HAP-1 (cell line): ENCODE measurements at regions not wholly inside any gene's neighbourhood (a gene's known extent, or its start where the extent isn't known, plus 50 kb on each side); places are given as distances from the start of the nearest gene placed in this dataset.

Experiments used
- DNase-seq, 2 experiments: peaks; one replicate each; pipeline ENCODE4 v3.0.0-alpha.2; 2016 to 2020; ENCODE audit warnings: low spot score in 2 of 2
- H3K27me3 ChIP-seq: fragments of 250-450 bp; sonication (Bioruptor Pico); 2 replicates; pipeline ENCODE4 v1.5.1; 2020; ENCODE audit warnings: low read depth, mild to moderate bottlenecking, moderate library complexity
- H3K36me3 ChIP-seq: fragments of 250-450 bp; sonication (Bioruptor Pico); replicated peaks from 2 replicates; pipeline ENCODE4 v1.5.1; 2020; ENCODE audit warnings: mild to moderate bottlenecking
- H3K4me1 ChIP-seq: fragments of 250-450 bp; sonication (Bioruptor Pico); 2 replicates; pipeline ENCODE4 v1.5.1; 2020; ENCODE audit warnings: mild to moderate bottlenecking
- H3K4me3 ChIP-seq: fragments of 250-450 bp; sonication (Bioruptor Pico); 2 replicates; pipeline ENCODE4 v1.5.1; 2020; ENCODE audit warnings: mild to moderate bottlenecking, moderate library complexity
- H3K9me3 ChIP-seq: fragments of 250-450 bp; sonication (Bioruptor Pico); 2 replicates; pipeline ENCODE4 v1.5.1; 2020; ENCODE audit warnings: mild to moderate bottlenecking, moderate library complexity
- in situ Hi-C: fragments of 300-500 bp; cut with MboI; formaldehyde crosslinking; loops from 3 replicates; pipeline ENCODE4 v1.14.3; 2020; ENCODE audit warnings: low sequenced_read_pairs, inconsistent platforms, mixed read lengths

DNA sequence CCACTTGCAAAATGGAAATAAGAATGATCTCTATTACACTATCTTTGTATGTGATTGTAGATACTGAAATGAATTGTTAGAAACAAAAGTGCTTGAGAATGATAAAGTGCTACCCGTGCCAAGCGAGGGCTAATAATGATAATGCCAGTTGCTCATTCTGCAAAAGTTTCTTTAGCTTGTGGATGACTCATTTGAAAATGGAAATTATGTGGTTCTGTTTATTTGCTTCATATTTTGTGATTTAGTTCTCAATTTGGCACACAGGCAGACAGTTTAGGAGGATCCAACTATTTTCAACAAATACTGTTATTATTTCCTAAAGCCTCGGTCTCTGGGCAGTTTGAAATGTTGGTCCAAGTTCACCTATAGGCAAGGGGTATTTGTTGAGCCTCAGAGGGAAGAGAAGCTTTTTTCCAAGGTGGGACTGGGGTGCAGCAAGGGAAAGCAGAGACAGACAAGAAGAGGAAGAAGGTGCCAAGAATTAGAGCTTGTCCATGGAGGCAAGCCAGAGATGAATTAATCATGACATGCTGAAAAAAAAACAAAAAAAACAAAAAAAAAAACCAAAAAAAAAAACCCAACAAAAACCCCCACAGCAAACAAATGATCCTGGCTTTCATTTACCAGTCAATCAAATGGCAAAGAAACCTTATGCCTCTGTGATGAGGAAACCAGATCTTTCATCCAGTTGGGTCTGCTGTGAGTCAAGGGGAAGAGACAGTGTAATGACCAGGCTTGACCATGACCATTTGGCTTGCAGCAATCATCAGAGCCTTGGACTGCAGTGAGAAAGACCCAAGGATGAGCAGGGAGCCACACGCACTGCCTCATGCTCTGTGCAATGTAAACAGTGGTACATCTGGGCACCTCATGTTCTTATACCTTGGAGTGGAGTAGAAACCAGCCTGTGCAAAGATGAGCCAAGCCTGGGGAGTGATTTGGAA lies 285.0 kb upstream of the HABP2 start:
- in situ Hi-C loops = no loop called here

DNA sequence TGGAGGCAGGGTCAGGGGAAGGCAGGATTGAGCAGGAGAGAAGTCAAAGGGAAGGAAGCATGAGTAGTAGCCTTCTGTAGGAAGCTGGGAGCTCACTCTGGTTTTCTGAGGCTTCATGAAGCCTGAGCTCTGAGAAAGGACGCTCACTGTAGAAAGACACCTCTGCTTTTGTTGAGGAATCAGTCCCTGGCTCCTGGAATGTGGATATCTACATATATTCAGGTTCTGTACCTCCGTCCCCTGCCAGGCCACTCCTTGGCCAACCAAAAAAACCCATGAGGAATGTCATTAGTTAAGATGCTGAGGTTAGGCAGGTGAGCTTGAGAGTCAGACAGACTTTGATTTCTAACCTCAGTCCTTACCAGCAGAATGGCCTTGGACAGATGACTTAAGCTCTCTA lies 283.5 kb upstream of the HABP2 start:
- no peaks in the 10 kb centered on the region for H3K27me3 ChIP-seq
- in situ Hi-C loops = no loop called here

More for the DNA sequence above, 285.0 kb upstream of the HABP2 start:
- no peak for DNase-seq
- Histone ChIP-seq H3K9me3 (no peaks in the 10 kb centered on the region), H3K4me1 (no peaks in the 10 kb centered on the region), H3K4me3 (no peak overlapping the region), H3K36me3 (no peaks in the 10 kb centered on the region), H3K27me3 (no peaks in the 10 kb centered on the region)

DNA sequence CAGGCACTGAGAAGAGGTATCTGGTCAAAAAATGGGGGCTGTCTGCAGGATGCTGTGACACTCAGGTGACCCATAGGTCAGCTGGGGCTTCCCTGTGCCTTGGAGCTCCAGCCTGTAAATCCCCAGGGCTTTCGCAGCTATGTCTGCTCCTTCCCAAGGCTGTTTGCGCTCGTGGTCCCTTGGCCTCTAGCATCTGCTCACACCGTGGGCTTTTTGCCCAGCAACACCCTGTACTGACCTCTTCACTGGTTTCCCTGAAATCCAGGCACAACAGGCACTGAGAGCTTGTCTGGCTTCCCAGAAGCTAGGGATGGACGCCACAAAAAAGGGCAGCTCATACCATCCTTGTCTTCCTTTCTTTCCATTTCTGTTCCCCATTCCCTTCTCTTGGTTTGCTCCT lies 280.3 kb upstream of the HABP2 start:
- Histone ChIP-seq H3K9me3 (no peaks in the 10 kb centered on the region), H3K4me1 (peaks cover 3% of the 10 kb centered on the region; the same call in 1 of the 2 replicates), H3K36me3 (no peaks in the 10 kb centered on the region), H3K27me3 (no peaks in the 10 kb centered on the region), H3K4me3 (no peak overlapping the region)
- no peak for DNase-seq
- in situ Hi-C loops = no loop called here

More for the DNA sequence above, 283.5 kb upstream of the HABP2 start:
- no peaks in the 10 kb centered on the region for H3K4me1 ChIP-seq
- H3K9me3 ChIP-seq = no peaks in the 10 kb centered on the region
- no peaks in the 10 kb centered on the region for H3K36me3 ChIP-seq
- no peak for DNase-seq
- H3K4me3 ChIP-seq = no peak overlapping the region

DNA sequence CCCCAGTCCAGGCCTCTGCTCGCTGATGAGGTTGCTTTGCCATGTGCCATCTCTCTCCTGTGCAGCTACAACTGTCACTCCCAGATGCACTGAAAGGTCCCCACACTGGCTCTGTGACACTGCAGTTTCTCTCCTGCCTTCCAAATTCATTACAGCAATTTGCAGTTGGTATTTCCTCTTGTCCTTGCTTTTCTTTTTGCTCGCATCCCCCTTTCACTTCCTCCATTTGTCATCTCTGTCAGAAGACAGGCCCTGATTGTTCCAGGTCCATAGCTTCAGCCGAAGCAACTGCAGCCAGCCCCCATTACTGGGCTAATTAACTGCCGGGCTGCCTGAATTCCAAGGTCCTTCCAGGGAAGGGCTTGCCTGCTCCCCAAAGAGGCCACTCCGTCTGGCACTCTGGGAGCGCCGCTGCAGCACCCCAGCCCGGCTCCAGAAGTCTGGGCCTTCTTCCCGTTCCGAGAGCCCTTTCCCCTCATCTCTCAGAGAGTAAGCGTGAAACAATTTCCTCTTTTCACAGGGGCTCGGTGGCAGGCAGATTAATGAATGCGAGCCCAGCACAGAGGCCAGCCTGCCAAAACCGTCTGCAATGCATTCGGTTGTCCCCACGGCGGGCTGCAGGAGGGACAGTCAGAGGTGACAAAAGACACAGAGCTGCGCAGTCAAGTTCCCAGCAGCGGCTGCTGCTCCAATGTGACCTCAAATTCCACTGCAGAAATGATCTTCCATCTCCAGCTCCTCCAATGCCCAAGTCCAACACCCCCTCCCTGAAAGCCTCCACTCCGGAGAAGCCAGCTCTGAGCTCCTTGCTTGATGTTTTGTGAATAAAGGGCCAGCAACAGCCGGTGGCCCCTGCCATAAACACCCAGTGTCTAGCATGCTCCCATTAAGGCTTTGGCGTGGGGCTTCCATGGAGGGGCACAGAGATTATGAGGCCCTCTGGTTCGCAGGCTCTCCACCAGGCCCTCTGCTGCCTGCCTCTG lies 279.4 kb upstream of the HABP2 start:
- in situ Hi-C loops = no loop called here
- no peak for DNase-seq
- Histone ChIP-seq H3K36me3 (no peaks in the 10 kb centered on the region), H3K4me1 (peaks cover 3% of the 10 kb centered on the region; the same call in 1 of the 2 replicates), H3K27me3 (no peaks in the 10 kb centered on the region), H3K4me3 (no peak overlapping the region), H3K9me3 (no peaks in the 10 kb centered on the region)

DNA sequence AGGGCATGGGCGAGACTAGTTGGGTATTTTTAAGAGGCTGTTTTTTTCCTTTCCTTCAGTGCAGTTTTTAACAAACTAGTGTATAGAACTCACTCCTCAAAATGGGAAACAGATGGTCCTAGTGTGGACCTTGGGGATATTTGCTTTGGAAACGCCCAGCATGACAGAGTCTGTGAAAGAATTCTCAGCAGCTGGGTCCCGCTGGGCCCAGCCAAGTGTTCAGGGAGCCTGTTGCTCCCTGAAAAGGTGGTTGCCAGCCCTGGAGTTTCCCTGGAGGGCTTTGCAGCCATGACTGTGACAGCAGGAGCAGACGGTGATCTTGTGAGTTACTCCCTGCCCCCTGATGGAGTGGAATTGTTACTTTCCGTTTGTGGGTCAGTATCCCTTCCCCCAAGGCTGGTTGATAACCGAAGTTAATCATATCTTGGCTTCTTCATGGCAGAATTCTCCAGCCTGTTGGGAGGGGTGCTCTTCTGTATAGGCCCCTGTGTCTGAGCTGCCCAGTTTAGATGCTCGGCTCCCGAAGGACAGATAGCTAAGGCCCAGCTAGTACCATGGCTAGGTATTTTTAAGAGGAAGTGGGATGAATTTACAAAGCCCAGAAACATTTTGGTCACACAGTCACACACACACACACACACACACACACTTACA lies 278.6 kb upstream of the HABP2 start:
- H3K36me3 ChIP-seq = no peaks in the 10 kb centered on the region
- no peak overlapping the region for H3K4me3 ChIP-seq
- no peaks in the 10 kb centered on the region for H3K9me3 ChIP-seq
- H3K4me1 ChIP-seq = peaks cover 3% of the 10 kb centered on the region; the same call in 1 of the 2 replicates
- no peaks in the 10 kb centered on the region for H3K27me3 ChIP-seq
- in situ Hi-C loops = no loop called here
- DNase-seq = no peak

DNA sequence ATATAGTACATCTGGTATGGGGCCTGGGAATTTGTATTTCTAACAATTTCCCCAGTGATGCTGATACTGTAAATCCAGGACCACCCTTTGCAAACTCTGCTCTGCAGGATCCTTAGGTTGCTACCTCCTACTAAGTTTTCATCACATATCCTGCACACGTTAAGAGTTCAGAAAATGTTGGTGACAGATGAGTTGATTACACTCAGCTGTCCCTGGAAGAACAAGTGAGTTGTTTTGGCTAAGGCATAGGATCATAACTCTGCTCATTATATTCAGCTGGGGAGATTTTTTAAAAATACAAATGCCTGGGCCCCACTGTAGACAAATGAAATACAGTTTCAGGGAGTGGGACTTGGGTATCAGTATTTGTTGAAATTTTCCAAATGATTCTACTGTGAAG lies 274.6 kb upstream of the HABP2 start:
- no peaks in the 10 kb centered on the region for H3K9me3 ChIP-seq
- peaks cover 3% of the 10 kb centered on the region; the same call in 1 of the 2 replicates for H3K4me1 ChIP-seq
- no peaks in the 10 kb centered on the region for H3K27me3 ChIP-seq
- in situ Hi-C loops = no loop called here
- no peaks in the 10 kb centered on the region for H3K36me3 ChIP-seq
- no peak for DNase-seq
- H3K4me3 ChIP-seq = no peak overlapping the region

DNA sequence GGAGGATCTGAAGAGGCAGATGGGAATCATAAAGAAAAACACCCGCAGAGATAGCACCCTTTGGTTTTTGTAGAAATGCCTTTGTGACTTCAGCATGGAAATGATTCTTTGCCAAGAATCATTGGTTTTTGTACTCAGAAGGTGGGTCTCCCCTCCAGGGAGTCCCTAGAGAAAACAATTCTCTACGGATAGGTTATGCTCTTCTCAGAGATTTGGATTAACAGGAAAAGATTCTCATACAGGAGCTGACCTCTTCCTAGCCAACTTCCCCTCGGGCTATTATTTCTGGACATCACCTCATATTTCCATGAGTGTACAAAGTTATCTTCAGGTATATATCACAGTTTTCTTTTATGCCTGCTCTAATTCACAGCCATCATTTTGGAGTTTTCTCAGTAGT lies 274.2 kb upstream of the HABP2 start:
- in situ Hi-C loops = no loop called here
- H3K27me3 ChIP-seq = no peaks in the 10 kb centered on the region
- H3K4me1 ChIP-seq = peaks cover 3% of the 10 kb centered on the region; the same call in 1 of the 2 replicates
- H3K4me3 ChIP-seq = no peak overlapping the region
- DNase-seq = no peak
- no peaks in the 10 kb centered on the region for H3K36me3 ChIP-seq
- no peaks in the 10 kb centered on the region for H3K9me3 ChIP-seq

DNA sequence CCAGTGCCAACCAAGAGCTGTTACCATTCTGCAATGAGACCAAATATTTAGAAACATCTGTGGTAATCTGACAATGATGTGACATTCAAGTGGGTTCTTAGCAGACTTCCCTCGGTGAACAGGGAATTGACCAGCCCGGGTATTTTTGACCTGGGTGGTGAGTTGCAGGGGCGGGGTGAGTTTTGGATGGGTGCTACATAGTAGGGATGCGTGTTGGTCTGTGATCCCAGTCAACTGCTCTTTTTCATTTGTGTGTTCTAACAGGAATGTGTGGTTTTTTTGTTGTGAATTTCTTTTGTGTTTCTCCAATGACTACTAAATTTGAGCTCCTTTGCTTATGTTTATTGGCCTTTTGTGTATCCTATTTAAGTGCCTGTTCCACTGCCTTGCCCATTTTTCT lies 273.6 kb upstream of the HABP2 start:
- DNase-seq = no peak
- H3K36me3 ChIP-seq = no peaks in the 10 kb centered on the region
- H3K27me3 ChIP-seq = no peaks in the 10 kb centered on the region
- no peaks in the 10 kb centered on the region for H3K9me3 ChIP-seq
- in situ Hi-C loops = no loop called here
- peaks cover 3% of the 10 kb centered on the region; the same call in 1 of the 2 replicates for H3K4me1 ChIP-seq
- H3K4me3 ChIP-seq = no peak overlapping the region

DNA sequence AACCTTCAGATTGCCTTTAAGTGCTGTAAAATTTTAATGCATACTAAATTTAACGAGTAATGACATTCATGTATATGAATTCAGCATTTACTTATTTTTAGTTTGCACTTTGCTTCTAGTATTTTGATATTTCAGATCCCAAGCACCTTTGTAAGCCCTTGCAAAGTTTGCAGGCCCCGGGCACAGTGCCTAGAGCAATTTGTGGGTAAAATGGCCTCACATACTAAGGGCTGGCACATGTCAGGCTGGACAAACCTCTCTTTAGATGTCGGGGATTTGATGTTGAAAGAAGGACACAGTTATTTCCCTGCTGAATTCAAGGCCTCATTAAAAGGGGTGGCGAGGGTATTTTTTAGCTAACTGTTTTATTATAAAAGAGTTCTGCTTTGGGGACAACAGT lies 270.3 kb upstream of the HABP2 start:
- DNase-seq = no peak
- Histone ChIP-seq H3K9me3 (no peaks in the 10 kb centered on the region), H3K4me3 (no peak overlapping the region), H3K4me1 (no peaks in the 10 kb centered on the region), H3K36me3 (no peaks in the 10 kb centered on the region), H3K27me3 (no peaks in the 10 kb centered on the region)
- in situ Hi-C loops = no loop called here

DNA sequence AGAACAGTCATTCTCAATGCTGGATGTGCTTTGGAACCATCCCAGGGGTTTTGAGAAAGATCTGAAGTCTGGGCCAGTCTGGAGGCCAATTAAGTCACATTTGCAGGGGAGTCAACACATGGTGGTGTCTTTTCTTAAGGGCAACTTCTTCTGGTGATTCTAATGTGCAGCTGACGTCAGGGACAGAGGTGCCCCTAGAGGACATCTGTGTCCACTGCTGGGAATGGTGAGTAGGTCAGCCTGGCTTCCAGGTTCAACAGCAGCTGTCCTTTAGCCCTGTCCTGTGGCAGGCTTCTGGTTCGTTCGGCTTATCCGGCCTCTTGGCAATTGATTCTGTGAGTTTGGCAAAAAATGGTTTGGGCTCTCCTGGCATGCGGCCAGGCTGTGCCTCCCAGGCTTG lies 269.7 kb upstream of the HABP2 start:
- Histone ChIP-seq H3K27me3 (no peaks in the 10 kb centered on the region), H3K36me3 (no peaks in the 10 kb centered on the region), H3K4me3 (no peak overlapping the region), H3K4me1 (no peaks in the 10 kb centered on the region), H3K9me3 (no peaks in the 10 kb centered on the region)
- in situ Hi-C loops = no loop called here
- no peak for DNase-seq

DNA sequence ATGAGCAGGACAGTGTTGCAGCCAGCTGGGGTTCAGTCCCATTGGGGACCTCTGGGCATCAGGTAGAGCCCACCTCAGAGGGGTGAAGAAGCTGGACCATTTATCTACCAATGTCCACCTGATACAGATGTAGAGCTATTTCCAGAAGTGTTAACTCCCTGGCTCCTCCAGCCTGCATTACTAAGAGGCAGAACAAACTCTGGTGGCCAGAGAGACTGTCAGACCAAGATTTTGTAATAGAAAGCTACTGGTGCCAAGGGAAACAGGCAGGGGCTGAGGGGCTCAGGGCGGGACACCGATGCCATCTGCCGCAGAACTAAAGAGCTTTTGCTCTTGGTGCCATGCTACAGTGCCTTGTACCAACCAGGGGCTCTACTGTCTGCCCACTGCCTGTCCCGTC lies 268.2 kb upstream of the HABP2 start:
- Histone ChIP-seq H3K27me3 (no peaks in the 10 kb centered on the region), H3K4me3 (no peak overlapping the region), H3K36me3 (no peaks in the 10 kb centered on the region), H3K4me1 (no peaks in the 10 kb centered on the region), H3K9me3 (no peaks in the 10 kb centered on the region)
- in situ Hi-C loops = no loop called here
- no peak for DNase-seq

DNA sequence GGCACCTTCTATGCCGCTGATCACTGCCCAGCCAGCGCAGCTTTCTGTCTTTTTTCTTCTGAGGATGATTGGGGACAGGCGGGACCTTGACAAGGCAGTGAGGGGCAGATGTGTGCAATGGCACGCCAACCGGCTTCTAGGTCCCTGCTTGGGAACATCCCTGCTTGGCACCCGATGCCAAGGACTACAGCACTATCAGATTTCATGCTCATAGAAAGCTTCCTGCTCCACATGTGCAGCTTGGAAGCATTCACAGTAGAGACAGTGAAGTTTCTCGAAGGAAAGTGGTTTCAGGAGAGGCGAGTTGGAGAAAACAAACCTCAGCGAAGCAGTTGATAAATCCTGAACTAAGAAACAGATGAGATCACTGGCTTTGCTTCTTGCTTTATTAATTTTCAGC lies 267.5 kb upstream of the HABP2 start:
- no peaks in the 10 kb centered on the region for H3K36me3 ChIP-seq
- in situ Hi-C loops = no loop called here
- DNase-seq = no peak
- H3K4me3 ChIP-seq = no peak overlapping the region
- H3K9me3 ChIP-seq = no peaks in the 10 kb centered on the region
- no peaks in the 10 kb centered on the region for H3K4me1 ChIP-seq
- H3K27me3 ChIP-seq = no peaks in the 10 kb centered on the region

DNA sequence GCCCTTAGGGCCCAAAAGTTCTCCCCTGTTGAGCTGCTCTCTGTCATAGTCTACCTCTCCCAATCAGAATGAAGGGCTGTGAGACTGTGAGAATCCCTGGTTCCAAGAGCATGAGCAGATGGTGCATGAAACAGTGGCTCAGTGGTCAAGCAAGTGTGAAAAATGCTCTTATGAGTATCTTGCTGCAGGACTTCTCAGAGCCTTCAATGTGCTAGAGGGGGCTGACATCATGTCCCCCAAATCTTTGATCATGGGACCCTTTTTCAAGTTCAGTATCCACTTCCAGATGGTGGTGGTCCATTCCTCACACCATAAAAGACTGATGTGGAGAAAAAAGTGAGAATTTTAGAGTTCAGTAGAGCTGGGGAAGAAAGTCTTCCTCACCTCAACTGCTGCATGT lies 265.3 kb upstream of the HABP2 start:
- no peak for DNase-seq
- H3K27me3 ChIP-seq = no peaks in the 10 kb centered on the region
- in situ Hi-C loops = no loop called here

More for the DNA sequence above, 265.3 kb upstream of the HABP2 start:
- H3K36me3 ChIP-seq = no peaks in the 10 kb centered on the region
- H3K9me3 ChIP-seq = no peaks in the 10 kb centered on the region
- no peak overlapping the region for H3K4me3 ChIP-seq
- no peaks in the 10 kb centered on the region for H3K4me1 ChIP-seq
